ENCODE measurements at regions not wholly inside any gene's neighbourhood (a gene's known extent, or its start where the extent isn't known, plus 50 kb on each side); places are given as distances from the start of the nearest gene placed in this dataset.
A peak's percentile ranks its signal among the peaks of the same experiment; 100 is the strongest.
"Not testable (repeated sequence)": the region's sequence is repeated elsewhere in the genome, so short reads cannot be mapped to it uniquely, and the experiment has no call there.

DNA sequence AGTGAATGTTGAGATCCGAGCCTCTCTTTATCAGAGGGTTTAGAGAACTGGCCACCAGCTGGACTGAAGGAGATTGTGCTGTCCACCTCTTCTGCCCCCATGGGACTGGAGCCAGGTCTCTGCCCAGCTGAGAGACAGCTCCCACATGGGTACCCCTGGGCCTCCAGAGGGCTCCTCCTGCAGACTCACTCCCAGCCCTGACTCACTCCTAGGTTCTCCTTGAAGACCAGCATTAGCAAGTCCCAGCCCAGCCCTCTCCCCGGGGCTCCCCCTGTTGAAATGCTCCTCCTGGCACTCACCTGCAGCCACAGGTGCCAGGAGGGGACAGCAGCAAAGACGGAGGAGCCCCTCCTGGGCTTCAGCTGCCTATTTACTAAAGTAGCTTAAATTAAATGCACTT, 126.9 kb downstream of the CXCL12 start (continued):
- TF ChIP-seq, protein P1, sequence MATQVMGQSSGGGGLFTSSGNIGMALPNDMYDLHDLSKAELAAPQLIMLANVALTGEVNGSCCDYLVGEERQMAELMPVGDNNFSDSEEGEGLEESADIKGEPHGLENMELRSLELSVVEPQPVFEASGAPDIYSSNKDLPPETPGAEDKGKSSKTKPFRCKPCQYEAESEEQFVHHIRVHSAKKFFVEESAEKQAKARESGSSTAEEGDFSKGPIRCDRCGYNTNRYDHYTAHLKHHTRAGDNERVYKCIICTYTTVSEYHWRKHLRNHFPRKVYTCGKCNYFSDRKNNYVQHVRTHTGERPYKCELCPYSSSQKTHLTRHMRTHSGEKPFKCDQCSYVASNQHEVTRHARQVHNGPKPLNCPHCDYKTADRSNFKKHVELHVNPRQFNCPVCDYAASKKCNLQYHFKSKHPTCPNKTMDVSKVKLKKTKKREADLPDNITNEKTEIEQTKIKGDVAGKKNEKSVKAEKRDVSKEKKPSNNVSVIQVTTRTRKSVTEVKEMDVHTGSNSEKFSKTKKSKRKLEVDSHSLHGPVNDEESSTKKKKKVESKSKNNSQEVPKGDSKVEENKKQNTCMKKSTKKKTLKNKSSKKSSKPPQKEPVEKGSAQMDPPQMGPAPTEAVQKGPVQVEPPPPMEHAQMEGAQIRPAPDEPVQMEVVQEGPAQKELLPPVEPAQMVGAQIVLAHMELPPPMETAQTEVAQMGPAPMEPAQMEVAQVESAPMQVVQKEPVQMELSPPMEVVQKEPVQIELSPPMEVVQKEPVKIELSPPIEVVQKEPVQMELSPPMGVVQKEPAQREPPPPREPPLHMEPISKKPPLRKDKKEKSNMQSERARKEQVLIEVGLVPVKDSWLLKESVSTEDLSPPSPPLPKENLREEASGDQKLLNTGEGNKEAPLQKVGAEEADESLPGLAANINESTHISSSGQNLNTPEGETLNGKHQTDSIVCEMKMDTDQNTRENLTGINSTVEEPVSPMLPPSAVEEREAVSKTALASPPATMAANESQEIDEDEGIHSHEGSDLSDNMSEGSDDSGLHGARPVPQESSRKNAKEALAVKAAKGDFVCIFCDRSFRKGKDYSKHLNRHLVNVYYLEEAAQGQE (IDR thresholded peaks at IDR 0.05), result no peak
- no peak for TF ChIP-seq POLR2A (IDR thresholded peaks at IDR 0.05; ENCODE audit: low read length)
- no peak for TF ChIP-seq EHMT2 (IDR thresholded peaks at IDR 0.05; ENCODE audit: low read depth)
- TF ChIP-seq, protein P2, sequence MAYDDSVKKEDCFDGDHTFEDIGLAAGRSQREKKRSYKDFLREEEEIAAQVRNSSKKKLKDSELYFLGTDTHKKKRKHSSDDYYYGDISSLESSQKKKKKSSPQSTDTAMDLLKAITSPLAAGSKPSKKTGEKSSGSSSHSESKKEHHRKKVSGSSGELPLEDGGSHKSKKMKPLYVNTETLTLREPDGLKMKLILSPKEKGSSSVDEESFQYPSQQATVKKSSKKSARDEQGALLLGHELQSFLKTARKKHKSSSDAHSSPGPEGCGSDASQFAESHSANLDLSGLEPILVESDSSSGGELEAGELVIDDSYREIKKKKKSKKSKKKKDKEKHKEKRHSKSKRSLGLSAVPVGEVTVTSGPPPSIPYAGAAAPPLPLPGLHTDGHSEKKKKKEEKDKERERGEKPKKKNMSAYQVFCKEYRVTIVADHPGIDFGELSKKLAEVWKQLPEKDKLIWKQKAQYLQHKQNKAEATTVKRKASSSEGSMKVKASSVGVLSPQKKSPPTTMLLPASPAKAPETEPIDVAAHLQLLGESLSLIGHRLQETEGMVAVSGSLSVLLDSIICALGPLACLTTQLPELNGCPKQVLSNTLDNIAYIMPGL (CRISPR knock-in tag; IDR thresholded peaks at IDR 0.05; ENCODE audit: borderline replicate concordance), result no peak
- TF ChIP-seq SMC3 (IDR thresholded peaks at IDR 0.05), result no peak
- TF ChIP-seq HOXA7 (CRISPR knock-in tag; IDR thresholded peaks at IDR 0.05), result no peak
- TF ChIP-seq ZSCAN20 (CRISPR knock-in tag; IDR thresholded peaks at IDR 0.05), result no peak

DNA sequence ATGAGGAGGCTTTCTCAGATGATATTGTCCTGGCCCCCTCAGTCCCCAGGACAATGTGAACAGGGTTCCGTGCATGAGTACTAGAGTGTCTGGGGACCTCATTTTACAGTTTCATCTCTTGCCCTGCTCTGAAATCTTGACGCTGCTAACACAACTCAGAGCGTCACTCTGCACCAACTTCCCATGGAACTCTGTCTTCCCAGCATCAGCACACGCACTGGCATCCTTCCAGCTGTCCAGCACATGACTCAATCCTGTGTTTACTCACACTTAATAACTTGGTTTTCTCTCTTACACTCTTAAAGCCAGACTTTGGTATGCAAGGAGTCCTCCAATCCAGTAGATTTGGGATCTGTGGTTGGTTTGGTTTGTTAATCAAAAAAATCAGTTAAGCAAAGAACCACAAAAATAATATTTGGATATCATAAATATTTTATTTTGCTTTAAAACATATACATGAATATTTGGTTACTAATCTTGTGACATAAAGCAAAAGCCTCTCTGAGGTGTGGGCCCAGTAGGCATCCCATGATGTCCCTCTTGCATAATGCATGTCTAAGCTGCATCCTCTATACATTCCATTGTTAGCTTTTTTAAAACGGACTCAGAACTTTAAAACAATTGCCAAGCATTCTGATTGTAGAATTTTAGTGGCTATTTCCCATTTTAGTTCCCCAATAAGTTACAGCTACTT, 131.0 kb downstream of the CXCL12 start:
- ChIA-PET CTCF (no interaction called here), POLR2A (no interaction called here)
- no peak overlapping the region for H3K27ac ChIP-seq
- peak; percentile 8 to 44 for DNase-seq (ENCODE audit: low read depth in 1 of 2, low spot score in 1 of 2)
- no peaks in the 10 kb centered on the region for H3K9me3 ChIP-seq
- no peak for ATAC-seq
- 0% methylated on average over 5 of the region's 5 CpGs for WGBS (ENCODE audit: missing lambda C conversion rate)
- no peak for FAIRE-seq
- H3K4me2 ChIP-seq, result no peak overlapping the region; the same call in 2 of the 3 replicates
- no peak for TF ChIP-seq EHF (CRISPR knock-in tag; IDR thresholded peaks at IDR 0.05)
- TF ChIP-seq, protein P3, sequence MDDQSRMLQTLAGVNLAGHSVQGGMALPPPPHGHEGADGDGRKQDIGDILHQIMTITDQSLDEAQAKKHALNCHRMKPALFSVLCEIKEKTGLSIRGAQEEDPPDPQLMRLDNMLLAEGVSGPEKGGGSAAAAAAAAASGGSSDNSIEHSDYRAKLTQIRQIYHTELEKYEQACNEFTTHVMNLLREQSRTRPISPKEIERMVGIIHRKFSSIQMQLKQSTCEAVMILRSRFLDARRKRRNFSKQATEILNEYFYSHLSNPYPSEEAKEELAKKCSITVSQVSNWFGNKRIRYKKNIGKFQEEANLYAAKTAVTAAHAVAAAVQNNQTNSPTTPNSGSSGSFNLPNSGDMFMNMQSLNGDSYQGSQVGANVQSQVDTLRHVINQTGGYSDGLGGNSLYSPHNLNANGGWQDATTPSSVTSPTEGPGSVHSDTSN (IDR thresholded peaks at IDR 0.05), result no peak
- TF ChIP-seq FOSB (CRISPR knock-in tag; IDR thresholded peaks at IDR 0.05), result no peak
- TF ChIP-seq PHF8 (IDR thresholded peaks at IDR 0.05; ENCODE audit: borderline replicate concordance, low read depth), result no peak
- TF ChIP-seq RCOR1 (IDR thresholded peaks at IDR 0.05; ENCODE audit: low read depth, low read length), result no peak
- no peak for TF ChIP-seq HOXB5 (CRISPR knock-in tag; IDR thresholded peaks at IDR 0.05)
- no peak for TF ChIP-seq CHD4 (IDR thresholded peaks at IDR 0.05; ENCODE audit: borderline replicate concordance)
- TF ChIP-seq ZSCAN20 (CRISPR knock-in tag; IDR thresholded peaks at IDR 0.05), result no peak
- no peak for TF ChIP-seq RAD21 (conservative IDR thresholded peaks at IDR 0.05 in 1 of 2, IDR thresholded peaks at IDR 0.05 in 1 of 2)
- TF ChIP-seq POLR2A (IDR thresholded peaks at IDR 0.05; ENCODE audit: low read length), result no peak
- TF ChIP-seq JUN (IDR thresholded peaks at IDR 0.05), result no peak
- no peaks in the 10 kb centered on the region; the same call in 2 of the 3 replicates for H3K4me1 ChIP-seq
- H3K4me3 ChIP-seq, result no peak overlapping the region

DNA sequence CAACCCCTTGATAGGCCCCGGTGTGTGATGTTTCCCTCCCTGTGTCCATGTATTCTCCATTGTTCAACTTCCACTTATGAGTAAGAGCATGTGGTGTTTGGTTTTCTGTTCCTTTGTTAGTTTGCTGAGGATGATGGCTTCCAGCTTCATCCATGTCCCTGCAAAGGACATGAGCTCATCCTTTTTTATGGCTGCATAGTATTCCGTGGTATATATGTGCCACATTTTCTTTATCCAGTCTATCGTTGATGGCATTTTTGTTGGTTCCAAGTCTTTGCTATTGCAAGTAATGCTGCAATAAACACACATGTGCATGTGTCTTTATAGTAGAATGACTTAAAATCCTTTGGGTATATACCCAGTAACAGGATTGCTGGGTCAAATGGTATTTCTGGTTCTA, 132.3 kb downstream of the CXCL12 start:
- ATAC-seq; H3K4me3 ChIP-seq; H3K4me2 ChIP-seq; H3K27ac ChIP-seq; CTCF ChIA-PET; FAIRE-seq; DNase-seq (ENCODE audit: low read depth in 1 of 2, low spot score in 1 of 2); H3K9me3 ChIP-seq; POLR2A ChIA-PET; H3K4me1 ChIP-seq: not testable (repeated sequence)
- WGBS (ENCODE audit: missing lambda C conversion rate), result 32% methylated on average over 3 of the region's 3 CpGs

DNA sequence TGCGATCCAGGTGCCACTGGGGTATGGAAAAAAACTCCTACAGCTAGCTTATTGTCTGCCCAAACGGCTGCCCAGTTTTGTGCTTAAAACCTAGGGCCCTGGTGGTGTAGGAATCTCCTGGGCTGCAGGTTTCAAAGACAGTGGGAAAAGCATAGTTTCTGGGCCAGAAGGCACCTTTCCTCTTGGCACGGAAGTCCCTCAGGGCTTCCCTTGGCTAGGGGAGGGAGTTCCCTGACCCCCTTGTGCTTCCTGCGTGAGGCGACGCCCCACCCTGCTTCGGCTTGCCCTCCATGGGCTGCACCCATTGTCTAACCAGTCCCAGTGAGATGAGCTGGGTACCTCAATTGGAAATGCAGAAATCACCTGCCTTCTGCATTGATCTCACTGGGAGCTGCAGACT, 135.0 kb downstream of the CXCL12 start:
- FAIRE-seq, result not testable (repeated sequence)
- Histone ChIP-seq H3K4me2 (peak overlapping the region; percentile 45; the same call in 1 of the 3 replicates), H3K27ac (peak overlapping the region in 1 of 2 experiments; percentile 57; a peak in 3 of 6 replicates)

More for the DNA sequence above, 135.0 kb downstream of the CXCL12 start:
- WGBS (ENCODE audit: missing lambda C conversion rate), result 14% methylated on average over 4 of the region's 7 CpGs
- H3K4me3 ChIP-seq; POLR2A ChIA-PET; H3K9me3 ChIP-seq; H3K4me1 ChIP-seq; DNase-seq (ENCODE audit: low read depth in 1 of 2, low spot score in 1 of 2); ATAC-seq: not testable (repeated sequence)
- CTCF ChIA-PET, result interaction anchor here (1.3 kb wide), 1 partner anchor 378 kb away, joined by 3 read pairs; no protein-coding TSS in a partner anchor
